CD4-positive, alpha-beta T cell (primary cell): ENCODE measurements at regions not wholly inside any gene's neighbourhood (a gene's known extent, or its start where the extent isn't known, plus 50 kb on each side); places are given as distances from the start of the nearest gene placed in this dataset.

ENCODE experiments used
- ATAC-seq: fragments of 200-7000 bp; cut with Tn5 transposase; one replicate; pipeline ENCODE4 v1.10.0; 2022; ENCODE audit warnings: mild to moderate bottlenecking; ENCODE audit not compliant: poor library complexity
- CTCF ChIA-PET: fragments of 350-600 bp; sonication (Branson Sonifier 250); formaldehyde crosslinking; loops from one replicate; lab custom pipeline; 2021; ENCODE audit warnings: antibody characterized with exemption, inconsistent platforms; lab: Charles Lee
- POLR2A ChIA-PET: fragments of 350-600 bp; sonication (Branson Sonifier 250); formaldehyde crosslinking; loops from one replicate; lab custom pipeline; 2021; ENCODE audit warnings: antibody characterized with exemption, inconsistent platforms; lab: Charles Lee
- DNase-seq, 14 experiments: peaks; one replicate each; pipeline ENCODE4 v3.0.0-alpha.2; 2013 to 2020; ENCODE audit warnings: mixed read lengths in 2 of 14
- H3K27ac ChIP-seq, 2 donors: one replicate each; pipeline versions ENCODE4 v1.5.1 to v1.7.0; 2013; ENCODE audit warnings: low read length in 2 of 2, low read depth in 1 of 2, mild to moderate bottlenecking in 1 of 2
- H3K27me3 ChIP-seq, 2 experiments: 1 replicate in 1 of 2; 2 replicates in 1 of 2; pipeline versions ENCODE4 v1.6.1 to v1.7.0; 2013; ENCODE audit warnings: low read length in 2 of 2, control low read depth in 1 of 2, mild to moderate bottlenecking in 1 of 2, moderate library complexity in 1 of 2; ENCODE audit not compliant: insufficient read depth in 2 of 2, control insufficient read depth in 1 of 2
- H3K36me3 ChIP-seq: one replicate; pipeline ENCODE4 v1.6.1; 2013; ENCODE audit warnings: low read length, control low read depth; ENCODE audit not compliant: insufficient read depth
- H3K4me1 ChIP-seq: one replicate; pipeline ENCODE4 v1.6.1; 2013; ENCODE audit warnings: low read length, control low read depth; ENCODE audit not compliant: insufficient read depth
- H3K4me3 ChIP-seq: one replicate; pipeline ENCODE4 v1.5.1; 2013; ENCODE audit warnings: mild to moderate bottlenecking, low read length, moderate library complexity
- H3K9me3 ChIP-seq, 2 experiments: 1 replicate in 1 of 2; 2 replicates in 1 of 2; pipeline versions ENCODE4 v1.6.1 to v1.7.0; 2013; ENCODE audit warnings: low read length in 2 of 2, mild to moderate bottlenecking in 2 of 2, control low read depth in 1 of 2, moderate library complexity in 1 of 2; ENCODE audit not compliant: control insufficient read depth in 1 of 2, insufficient read depth in 1 of 2
- H3K27ac Mint-ChIP-seq: one replicate; pipeline ENCODE4 v1.8.0; 2020; ENCODE audit warnings: mixed read lengths
- H3K27me3 Mint-ChIP-seq: one replicate; pipeline ENCODE4 v1.8.0; 2021; ENCODE audit warnings: mixed read lengths
- H3K36me3 Mint-ChIP-seq: one replicate; pipeline ENCODE4 v1.8.0; 2021; ENCODE audit warnings: low read depth, mixed read lengths
- H3K4me1 Mint-ChIP-seq: one replicate; pipeline ENCODE4 v1.8.0; 2021; ENCODE audit warnings: low read depth, mixed read lengths
- H3K4me3 Mint-ChIP-seq: one replicate; pipeline ENCODE4 v1.8.0; 2020; ENCODE audit warnings: mild to moderate bottlenecking, mixed read lengths
- H3K9me3 Mint-ChIP-seq: one replicate; pipeline ENCODE4 v1.8.0; 2020; ENCODE audit warnings: mixed read lengths
- intact Hi-C, 2 experiments: fragments of 100-400 bp; cut with DNase I in 1 of 2; cut with micrococcal nuclease in 1 of 2; formaldehyde crosslinking; loops; one replicate each; pipeline versions ENCODE4 v1.15.1 to v1.9.0; 2023 to 2025; cut with DNase I, micrococcal nuclease
- TF ChIP-seq, protein P1 (sequence below): fragments of 200-600 bp; IDR thresholded peaks from one replicate; pipeline ENCODE4 v1.8.0; 2022; ENCODE audit warnings: antibody characterized with exemption, mild to moderate bottlenecking

DNA sequence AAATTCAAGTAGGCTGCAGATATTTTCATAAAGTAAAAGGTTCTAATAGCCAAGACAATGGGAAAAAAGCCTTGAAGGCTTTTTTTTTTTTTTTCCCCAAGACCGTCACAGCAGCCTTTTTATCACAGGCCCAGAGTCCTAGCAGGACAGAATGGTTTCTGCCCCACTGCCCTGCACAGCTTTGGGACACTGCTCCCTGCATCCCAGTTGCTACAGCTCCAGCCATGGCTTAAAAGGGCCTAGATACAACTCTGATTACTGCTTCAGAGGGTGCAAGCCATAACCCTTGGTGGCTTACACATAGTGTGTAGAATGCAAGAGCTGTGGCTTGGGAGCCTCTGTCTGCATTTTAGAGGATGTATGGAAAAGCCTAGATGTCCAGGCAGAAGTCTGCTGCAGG, 1362.8 kb downstream of the SLITRK5 start:
- Histone ChIP-seq H3K4me1 (no peaks in the 10 kb centered on the region), H3K4me3 (no peak overlapping the region), H3K27ac (no peak overlapping the region), H3K9me3 (peaks cover 0 to 7% of the 10 kb centered on the region in 2 experiments), H3K36me3 (no peaks in the 10 kb centered on the region), H3K27me3 (no peaks in the 10 kb centered on the region)
- POLR2A ChIA-PET = no interaction called here
- Mint-ChIP-seq H3K27me3 (no peaks in the 10 kb centered on the region), H3K9me3 (peaks cover 9% of the 10 kb centered on the region), H3K27ac (no peak overlapping the region), H3K36me3 (no peaks in the 10 kb centered on the region), H3K4me1 (no peaks in the 10 kb centered on the region), H3K4me3 (no peak overlapping the region)
- ATAC-seq (no peak), DNase-seq (no peak)
- CTCF ChIA-PET = no interaction called here
- TF ChIP-seq, protein P1, sequence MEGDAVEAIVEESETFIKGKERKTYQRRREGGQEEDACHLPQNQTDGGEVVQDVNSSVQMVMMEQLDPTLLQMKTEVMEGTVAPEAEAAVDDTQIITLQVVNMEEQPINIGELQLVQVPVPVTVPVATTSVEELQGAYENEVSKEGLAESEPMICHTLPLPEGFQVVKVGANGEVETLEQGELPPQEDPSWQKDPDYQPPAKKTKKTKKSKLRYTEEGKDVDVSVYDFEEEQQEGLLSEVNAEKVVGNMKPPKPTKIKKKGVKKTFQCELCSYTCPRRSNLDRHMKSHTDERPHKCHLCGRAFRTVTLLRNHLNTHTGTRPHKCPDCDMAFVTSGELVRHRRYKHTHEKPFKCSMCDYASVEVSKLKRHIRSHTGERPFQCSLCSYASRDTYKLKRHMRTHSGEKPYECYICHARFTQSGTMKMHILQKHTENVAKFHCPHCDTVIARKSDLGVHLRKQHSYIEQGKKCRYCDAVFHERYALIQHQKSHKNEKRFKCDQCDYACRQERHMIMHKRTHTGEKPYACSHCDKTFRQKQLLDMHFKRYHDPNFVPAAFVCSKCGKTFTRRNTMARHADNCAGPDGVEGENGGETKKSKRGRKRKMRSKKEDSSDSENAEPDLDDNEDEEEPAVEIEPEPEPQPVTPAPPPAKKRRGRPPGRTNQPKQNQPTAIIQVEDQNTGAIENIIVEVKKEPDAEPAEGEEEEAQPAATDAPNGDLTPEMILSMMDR = no peak
- intact Hi-C loops = no loop called here

DNA sequence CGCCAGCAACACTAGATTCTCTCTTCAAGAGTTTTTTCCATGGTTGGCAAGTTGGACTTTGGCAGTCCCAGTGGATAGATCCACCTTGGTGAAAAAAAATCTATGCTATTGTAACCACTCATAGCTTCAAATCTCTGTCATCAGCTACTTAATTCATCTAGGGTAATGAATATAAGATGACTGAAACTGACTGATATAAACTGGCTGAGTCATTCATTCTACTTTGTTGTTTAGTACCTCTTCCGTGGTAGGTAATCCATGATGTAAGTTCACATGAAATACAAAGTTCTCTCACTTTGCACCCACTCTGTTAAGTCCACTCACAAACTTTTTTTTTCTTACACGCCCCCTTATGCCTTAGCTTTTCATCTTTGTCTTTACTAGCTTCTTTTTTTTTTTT, 1381.5 kb downstream of the SLITRK5 start:
- intact Hi-C loops = no loop called here
- H3K4me3 ChIP-seq = no peak overlapping the region
- TF ChIP-seq, protein P1 = no peak
- Mint-ChIP-seq H3K9me3 (no peaks in the 10 kb centered on the region), H3K27ac (no peak overlapping the region), H3K4me1 (no peaks in the 10 kb centered on the region), H3K27me3 (no peaks in the 10 kb centered on the region), H3K36me3 (no peaks in the 10 kb centered on the region), H3K4me3 (no peak overlapping the region)
- no peaks in the 10 kb centered on the region for H3K27me3 ChIP-seq
- DNase-seq = no peak
- CTCF ChIA-PET = no interaction called here
- peaks cover 3 to 5% of the 10 kb centered on the region in 2 experiments for H3K9me3 ChIP-seq
- POLR2A ChIA-PET = interaction anchor here (0.6 kb wide), 1 partner anchor 58 kb away, joined by 4 read pairs; no protein-coding TSS in a partner anchor
- no peak for ATAC-seq
- no peaks in the 10 kb centered on the region for H3K4me1 ChIP-seq
- no peaks in the 10 kb centered on the region for H3K36me3 ChIP-seq
- H3K27ac ChIP-seq = no peak overlapping the region

DNA sequence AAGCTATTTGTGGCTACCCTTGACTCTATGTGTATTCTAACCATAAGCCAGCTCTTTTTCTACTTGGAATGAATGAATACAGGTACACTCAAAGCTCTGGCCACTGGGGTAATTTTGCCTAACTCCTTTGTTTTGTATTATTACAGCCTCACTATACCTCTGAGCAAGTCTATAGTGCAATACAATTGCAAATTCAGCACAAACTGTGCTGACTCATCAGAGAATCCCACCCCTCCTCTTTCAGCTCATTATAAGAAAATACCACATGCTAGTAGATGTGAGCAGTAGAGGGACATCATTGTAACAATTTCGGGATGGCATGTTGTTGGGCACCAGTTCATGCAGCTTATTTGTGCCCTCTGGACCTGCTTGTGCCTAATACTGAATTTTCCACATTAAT, 1382.2 kb downstream of the SLITRK5 start:
- Histone ChIP-seq H3K27me3 (no peaks in the 10 kb centered on the region), H3K9me3 (peaks cover 3 to 5% of the 10 kb centered on the region in 2 experiments), H3K36me3 (no peaks in the 10 kb centered on the region), H3K27ac (no peak overlapping the region), H3K4me3 (no peak overlapping the region), H3K4me1 (no peaks in the 10 kb centered on the region)
- Mint-ChIP-seq H3K36me3 (no peaks in the 10 kb centered on the region), H3K4me1 (no peaks in the 10 kb centered on the region), H3K27ac (no peak overlapping the region), H3K27me3 (no peaks in the 10 kb centered on the region), H3K9me3 (no peaks in the 10 kb centered on the region), H3K4me3 (no peak overlapping the region)
- no peak for ATAC-seq
- POLR2A ChIA-PET = interaction anchor here (0.6 kb wide), 1 partner anchor 57 kb away, joined by 4 read pairs; no protein-coding TSS in a partner anchor
- TF ChIP-seq, protein P1 = no peak
- DNase-seq = no peak
- CTCF ChIA-PET = no interaction called here
- intact Hi-C loops = no loop called here
